ENCODE measurements at regions not wholly inside any gene's neighbourhood (a gene's known extent, or its start where the extent isn't known, plus 50 kb on each side); places are given as distances from the start of the nearest gene placed in this dataset.

DNA sequence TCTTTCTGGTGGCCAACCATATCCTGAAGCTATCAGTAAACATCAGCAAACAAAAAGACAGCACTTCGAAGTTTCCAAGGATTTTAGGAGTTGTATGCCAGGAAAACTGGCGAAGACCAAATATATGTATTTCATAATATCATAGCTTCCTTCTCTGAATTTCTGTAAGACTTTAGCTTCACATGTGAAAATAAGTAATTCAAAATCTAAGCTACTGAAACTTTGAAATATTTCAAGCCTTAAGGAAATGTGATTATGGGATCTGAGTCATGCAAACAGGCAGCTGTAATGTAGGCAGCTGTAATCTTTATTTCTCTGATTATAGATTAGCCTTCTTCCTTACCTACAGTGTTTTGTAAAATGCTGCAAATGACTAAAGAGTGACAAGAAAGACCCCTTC lies 70.7 kb upstream of the ANKRD10 start:
- no peak for TF ChIP-seq POLR2A (IDR thresholded peaks at IDR 0.05)
- TF ChIP-seq, protein P1, sequence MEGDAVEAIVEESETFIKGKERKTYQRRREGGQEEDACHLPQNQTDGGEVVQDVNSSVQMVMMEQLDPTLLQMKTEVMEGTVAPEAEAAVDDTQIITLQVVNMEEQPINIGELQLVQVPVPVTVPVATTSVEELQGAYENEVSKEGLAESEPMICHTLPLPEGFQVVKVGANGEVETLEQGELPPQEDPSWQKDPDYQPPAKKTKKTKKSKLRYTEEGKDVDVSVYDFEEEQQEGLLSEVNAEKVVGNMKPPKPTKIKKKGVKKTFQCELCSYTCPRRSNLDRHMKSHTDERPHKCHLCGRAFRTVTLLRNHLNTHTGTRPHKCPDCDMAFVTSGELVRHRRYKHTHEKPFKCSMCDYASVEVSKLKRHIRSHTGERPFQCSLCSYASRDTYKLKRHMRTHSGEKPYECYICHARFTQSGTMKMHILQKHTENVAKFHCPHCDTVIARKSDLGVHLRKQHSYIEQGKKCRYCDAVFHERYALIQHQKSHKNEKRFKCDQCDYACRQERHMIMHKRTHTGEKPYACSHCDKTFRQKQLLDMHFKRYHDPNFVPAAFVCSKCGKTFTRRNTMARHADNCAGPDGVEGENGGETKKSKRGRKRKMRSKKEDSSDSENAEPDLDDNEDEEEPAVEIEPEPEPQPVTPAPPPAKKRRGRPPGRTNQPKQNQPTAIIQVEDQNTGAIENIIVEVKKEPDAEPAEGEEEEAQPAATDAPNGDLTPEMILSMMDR (IDR thresholded peaks at IDR 0.05): no peak
